ENCODE measurements at regions not wholly inside any gene's neighbourhood (a gene's known extent, or its start where the extent isn't known, plus 50 kb on each side); places are given as distances from the start of the nearest gene placed in this dataset.
A peak's percentile ranks its signal among the peaks of the same experiment; 100 is the strongest.
"Not testable (repeated sequence)": the region's sequence is repeated elsewhere in the genome, so short reads cannot be mapped to it uniquely, and the experiment has no call there.

- ATAC-seq (ENCODE audit: poor library complexity); DNase-seq; intact Hi-C loops (cut with DNase I): not testable (repeated sequence)
Observed at GRCh38 chr2:91775193-91775592, 3083.7 kb downstream of the RPIA start.

DNA sequence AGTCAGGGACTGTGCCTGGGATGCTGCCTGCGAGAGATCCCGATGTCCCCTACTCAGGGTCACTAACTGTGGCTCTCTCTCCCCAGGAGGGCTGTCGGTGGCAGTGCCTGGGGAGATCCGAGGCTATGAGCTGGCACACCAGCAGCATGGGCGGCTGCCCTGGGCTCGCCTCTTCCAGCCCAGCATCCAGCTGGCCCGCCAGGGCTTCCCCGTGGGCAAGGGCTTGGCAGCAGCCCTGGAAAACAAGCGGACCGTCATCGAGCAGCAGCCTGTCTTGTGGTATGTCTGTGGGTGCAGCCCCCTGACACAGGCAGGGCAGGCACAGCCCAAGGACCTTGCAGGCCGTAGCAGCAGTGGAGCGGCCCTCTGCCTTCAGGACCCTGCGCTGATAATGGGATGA, 3088.9 kb downstream of the RPIA start:
- intact Hi-C loops (cut with DNase I): not testable (repeated sequence)

DNA sequence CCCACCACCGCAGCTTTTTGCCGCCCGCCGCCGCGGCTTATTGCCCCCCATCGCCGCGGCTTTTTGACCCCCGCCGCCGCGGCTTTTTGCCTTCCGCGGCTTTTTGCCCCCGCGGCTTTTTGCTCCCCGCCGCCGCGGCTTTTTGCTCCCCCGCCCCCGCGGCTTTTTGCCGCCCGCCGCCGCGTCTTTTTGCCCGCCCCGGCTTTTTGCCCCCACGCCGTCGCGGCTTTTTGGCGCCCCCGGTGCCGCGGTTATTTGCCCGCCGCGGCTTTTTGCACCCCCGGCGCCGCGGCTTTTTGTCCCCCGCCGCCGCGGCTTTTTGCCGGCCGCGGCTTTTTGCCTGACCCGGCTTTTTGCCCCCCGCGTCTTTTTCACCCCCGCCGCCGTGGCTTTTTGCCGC, 3061.8 kb upstream of the TEKT4 start:
- intact Hi-C loops (cut with DNase I); ATAC-seq (ENCODE audit: poor library complexity); DNase-seq: not testable (repeated sequence)

More for the DNA sequence above, 3088.9 kb downstream of the RPIA start:
- DNase-seq; ATAC-seq (ENCODE audit: poor library complexity): not testable (repeated sequence)

GRCh38 chr2:91839904-91840868, 3031.0 kb upstream of the TEKT4 start:
- DNase-seq: peak; percentile 26
- no peak for ATAC-seq (ENCODE audit: poor library complexity)
- intact Hi-C loops (cut with DNase I): no loop called here

DNA sequence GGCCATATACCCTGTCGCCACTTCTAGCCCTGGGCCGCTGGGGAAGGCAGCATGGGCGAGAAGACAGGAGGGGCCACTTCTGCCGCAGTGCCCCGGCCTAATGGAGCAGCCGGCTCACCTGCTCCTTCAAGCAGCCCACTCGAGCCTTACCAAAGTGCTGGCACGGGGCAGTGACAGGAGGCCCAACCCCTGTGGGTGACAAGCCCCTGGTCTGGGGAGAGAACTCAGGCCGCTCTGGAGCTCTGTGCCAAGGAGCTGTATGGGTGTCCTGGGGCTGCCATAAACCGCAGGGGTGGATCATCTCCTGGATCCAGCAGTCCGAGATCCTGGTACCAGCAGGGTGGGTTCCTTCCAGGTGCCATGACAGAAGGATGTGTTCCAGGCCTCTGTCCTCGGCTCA, 3029.0 kb upstream of the TEKT4 start:
- ATAC-seq (ENCODE audit: poor library complexity); intact Hi-C loops (cut with DNase I); DNase-seq: not testable (repeated sequence)

GRCh38 chr2:91842913-91843312, 3028.3 kb upstream of the TEKT4 start:
- ATAC-seq (ENCODE audit: poor library complexity); intact Hi-C loops (cut with DNase I); DNase-seq: not testable (repeated sequence)

DNA sequence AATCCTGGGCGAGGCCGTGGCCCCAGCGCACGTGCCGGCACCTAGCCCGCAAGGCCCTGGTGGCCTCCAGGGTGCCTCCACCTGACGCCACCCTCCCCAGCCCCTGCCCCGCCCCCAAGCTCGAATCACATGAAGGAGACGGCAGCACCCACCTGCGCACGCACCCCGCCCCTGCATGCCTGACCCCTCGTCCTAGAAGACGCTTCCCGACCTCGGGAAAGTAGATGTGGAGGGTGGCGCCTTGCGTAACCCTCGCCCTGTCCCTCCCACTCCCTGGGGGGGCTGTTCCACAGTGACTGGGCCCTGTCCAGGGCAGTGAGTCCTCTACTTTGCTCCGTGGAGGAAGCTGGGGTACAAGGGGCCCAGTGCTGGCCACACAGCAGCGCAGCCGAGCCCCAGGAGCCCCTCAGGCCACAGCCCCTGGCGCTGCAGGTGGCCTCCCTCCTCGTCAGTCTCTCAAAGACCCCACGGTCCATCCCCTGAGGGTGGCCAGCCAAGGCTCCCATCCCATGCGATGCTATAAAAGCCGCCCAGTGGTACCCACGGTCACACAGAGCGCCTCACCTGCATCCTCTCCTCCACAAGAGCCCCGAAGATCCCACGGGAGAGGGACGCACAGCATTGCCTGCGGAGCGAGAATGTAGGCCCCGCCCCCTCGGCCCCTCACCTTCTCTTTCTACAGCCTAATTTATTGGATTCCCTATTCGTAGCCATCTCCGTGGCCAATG, 3027.3 kb upstream of the TEKT4 start:
- ATAC-seq (ENCODE audit: poor library complexity); DNase-seq; intact Hi-C loops (cut with DNase I): not testable (repeated sequence)

DNA sequence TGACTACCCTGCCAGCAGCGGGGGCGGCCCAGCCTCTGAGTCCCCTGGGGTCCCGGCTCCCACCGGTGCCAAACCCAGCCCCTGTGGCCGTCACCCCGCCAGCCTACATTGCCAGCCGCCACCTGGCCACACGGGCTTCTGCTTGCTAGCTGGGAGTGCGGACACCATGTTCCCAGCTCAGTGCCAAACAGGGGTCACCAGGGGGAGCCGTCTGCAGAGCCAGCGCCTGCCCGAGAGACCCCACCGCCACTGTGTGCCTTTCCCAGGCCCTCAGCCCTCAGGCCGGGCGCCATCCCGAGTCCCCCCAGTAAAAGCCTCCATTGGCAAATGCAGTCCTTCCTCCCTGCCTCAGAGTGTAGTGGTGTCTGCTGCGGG, 3026.8 kb upstream of the TEKT4 start:
- ATAC-seq (ENCODE audit: poor library complexity); DNase-seq; intact Hi-C loops (cut with DNase I): not testable (repeated sequence)

DNA sequence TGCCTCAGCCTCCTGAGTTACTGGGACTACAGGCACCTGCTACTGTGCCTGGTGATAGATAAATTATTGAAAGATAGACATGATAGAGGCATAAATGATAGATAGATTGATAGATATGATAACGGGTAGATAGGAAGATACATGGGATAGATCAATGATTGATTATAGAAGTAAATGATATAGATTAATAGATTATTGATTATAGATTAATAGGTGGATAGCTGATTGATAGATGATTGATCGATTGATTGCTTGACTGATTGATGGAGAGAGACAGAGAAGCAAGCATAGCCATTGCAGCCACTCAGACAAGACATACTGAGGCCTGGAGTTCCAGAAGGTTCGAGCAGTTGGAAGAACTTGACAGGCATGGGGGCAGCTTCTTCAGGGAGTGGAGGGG, 3024.8 kb upstream of the TEKT4 start:
- DNase-seq; intact Hi-C loops (cut with DNase I); ATAC-seq (ENCODE audit: poor library complexity): not testable (repeated sequence)

DNA sequence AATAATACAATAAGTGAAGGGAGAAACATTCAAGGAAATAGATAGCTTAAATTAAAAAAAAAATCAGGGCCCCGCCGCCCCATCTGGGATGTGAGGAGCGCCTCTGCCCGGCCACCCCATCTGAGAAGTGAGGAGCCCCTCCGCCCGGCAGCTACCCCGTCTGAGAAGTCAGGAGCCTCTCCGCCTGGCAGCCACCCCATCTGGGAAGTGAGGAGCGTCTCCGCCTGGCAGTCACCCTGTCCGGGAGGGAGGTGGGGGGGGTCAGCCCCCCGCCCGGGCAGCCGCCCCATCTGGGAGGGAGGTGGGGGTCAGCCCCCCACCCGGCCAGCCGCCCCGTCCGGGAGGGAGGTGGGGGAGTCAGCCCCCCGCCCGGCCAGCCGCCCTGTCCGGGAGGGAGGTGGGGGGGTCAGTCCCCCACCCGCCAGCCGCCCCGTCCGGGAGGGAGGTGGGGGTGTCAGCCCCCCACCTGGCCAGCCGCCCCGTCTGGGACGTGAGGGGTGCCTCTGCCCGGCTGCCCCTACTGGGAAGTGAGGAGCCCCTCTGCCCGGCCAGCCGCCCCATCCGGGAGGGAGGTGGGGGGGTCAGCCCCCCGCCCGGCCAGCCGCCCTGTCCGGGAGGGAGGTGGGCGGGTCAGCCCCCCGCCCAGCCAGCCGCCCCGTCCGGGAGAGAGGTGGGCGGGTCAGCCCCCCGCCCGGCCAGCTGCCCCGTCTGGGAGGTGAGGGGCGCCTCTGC, 3019.4 kb upstream of the TEKT4 start:
- ATAC-seq (ENCODE audit: poor library complexity); DNase-seq; intact Hi-C loops (cut with DNase I): not testable (repeated sequence)

- intact Hi-C loops (cut with DNase I); ATAC-seq (ENCODE audit: poor library complexity); DNase-seq: not testable (repeated sequence)
Observed at GRCh38 chr2:91856971-91857370, 3014.3 kb upstream of the TEKT4 start.

GRCh38 chr2:91857711-91858110, 3013.5 kb upstream of the TEKT4 start:
- ATAC-seq (ENCODE audit: poor library complexity); DNase-seq; intact Hi-C loops (cut with DNase I): not testable (repeated sequence)

DNA sequence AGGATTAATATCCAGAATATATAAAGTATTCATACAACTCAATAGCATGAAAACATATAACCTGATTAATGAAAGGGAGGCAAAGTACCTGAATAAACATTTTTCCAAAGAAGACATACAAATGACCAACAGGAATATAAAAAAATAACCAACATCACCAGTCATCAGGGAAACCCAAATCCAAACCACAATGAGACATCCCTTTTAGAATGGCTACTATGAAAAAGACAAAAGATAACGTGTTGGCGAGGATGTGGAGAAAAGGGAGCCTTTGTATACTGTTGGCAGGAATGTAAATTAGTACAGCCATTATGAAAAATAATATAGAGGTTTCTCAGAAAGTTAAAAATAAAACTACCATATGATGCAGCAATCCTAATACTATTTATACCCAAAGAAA, 2999.5 kb upstream of the TEKT4 start:
- intact Hi-C loops (cut with DNase I); ATAC-seq (ENCODE audit: poor library complexity); DNase-seq: not testable (repeated sequence)

DNA sequence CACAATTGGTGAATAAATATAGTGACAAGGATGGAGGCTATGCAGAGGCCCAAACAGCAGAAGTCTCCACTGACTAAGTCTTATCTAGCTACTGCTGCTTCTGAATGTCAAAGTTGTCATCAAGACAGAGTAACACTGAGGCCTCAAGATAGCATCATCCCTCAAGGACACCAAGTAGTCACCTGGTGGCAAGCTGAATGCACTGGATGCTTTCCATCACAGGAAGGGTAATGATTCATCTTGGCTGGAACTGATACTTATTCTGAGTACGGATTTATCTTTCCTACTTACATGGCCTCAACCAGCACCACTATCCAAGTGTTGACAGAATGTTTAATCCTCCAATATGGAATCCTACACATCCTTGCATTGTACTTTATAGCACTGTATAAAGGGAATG, 2997.8 kb upstream of the TEKT4 start:
- intact Hi-C loops (cut with DNase I); ATAC-seq (ENCODE audit: poor library complexity): not testable (repeated sequence)

DNA sequence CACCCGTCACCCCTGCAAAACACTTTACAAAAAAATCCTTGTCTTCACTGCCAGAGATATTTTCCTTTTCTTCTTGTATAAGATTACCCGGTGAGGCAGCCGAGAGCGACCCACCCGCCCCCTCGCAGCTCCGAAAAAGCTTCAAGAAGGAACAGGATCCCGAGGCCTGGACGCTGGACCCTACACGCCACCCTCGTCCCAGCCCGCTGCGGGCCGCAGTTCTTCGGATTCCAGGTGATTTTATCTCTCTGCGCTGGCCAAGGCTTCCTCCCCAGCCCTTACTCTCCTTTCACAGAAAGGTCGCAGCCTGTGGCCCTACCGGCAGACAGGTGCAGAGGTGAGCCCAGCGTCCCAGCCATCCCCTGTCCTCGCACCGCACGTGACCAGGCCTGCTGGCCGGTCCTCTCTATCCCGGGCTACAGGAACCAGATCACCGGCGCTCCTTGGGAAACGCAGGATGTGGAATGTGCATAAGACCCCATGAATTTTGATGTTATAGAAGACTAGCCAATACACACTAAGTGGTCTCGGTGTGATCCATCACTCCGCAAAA, 2993.5 kb upstream of the TEKT4 start:
- DNase-seq; ATAC-seq (ENCODE audit: poor library complexity); intact Hi-C loops (cut with DNase I): not testable (repeated sequence)

More for the DNA sequence above, 2997.8 kb upstream of the TEKT4 start:
- DNase-seq: not testable (repeated sequence)

DNA sequence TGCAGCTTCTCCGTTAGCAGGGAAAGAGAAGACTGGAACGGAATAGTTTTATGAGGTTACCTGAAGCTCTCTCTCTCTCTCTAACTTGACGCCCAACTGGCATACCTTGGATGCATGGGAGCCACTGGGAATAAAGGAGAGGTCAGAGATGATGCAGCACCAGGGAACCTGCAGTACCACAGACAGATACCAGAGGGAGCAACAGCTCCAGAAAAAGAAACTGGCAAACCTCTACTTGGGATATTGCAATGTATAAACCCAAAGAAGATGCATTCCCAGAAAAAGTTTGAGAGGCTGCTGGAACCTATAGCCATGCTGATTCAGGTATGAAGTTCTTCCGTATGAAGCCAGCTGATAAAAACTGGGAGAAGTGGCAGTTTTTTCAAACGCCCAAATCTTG, 2976.1 kb upstream of the TEKT4 start:
- DNase-seq; intact Hi-C loops (cut with DNase I); ATAC-seq (ENCODE audit: poor library complexity): not testable (repeated sequence)

GRCh38 chr2:91917602-91918001, 2953.6 kb upstream of the TEKT4 start:
- DNase-seq; ATAC-seq (ENCODE audit: poor library complexity); intact Hi-C loops (cut with DNase I): not testable (repeated sequence)
